ENCODE measurements at regions not wholly inside any gene's neighbourhood (a gene's known extent, or its start where the extent isn't known, plus 50 kb on each side); places are given as distances from the start of the nearest gene placed in this dataset.
"Not testable (repeated sequence)": the region's sequence is repeated elsewhere in the genome, so short reads cannot be mapped to it uniquely, and the experiment has no call there.

GRCh38 chr14:22233377-22233776 is 355.6 kb downstream of the DAD1 start:
- DNase-seq = peak; percentile 79

- DNase-seq = peak; percentile 53 to 59
Measured at GRCh38 chr14:22232933-22233332, 356.1 kb downstream of the DAD1 start.

GRCh38 chr14:22232486-22232885 is 356.5 kb downstream of the DAD1 start:
- DNase-seq = no peak

- DNase-seq = no peak
Measured at GRCh38 chr14:22231018-22231417, 358.0 kb downstream of the DAD1 start.

DNA sequence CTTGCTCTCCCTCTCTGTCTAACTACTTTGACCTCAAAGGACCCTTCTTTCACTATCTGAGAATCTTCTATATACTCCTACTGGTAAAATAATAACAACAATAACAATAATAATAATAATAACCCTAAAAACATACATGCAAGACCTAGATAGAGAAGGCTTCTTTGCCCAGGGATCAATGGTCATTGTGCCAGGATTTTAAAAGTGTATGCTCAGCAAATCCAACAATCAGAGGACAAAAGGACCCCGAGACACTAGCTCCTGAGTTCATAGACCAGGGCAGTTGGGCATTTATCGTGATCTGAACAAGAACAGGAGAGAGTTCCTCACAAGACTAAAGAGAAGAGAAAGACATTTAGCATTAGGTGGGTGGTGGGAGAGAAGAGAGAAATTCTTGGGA is 358.5 kb downstream of the DAD1 start:
- DNase-seq = no peak

- DNase-seq = peak; percentile 7 to 10
Measured at GRCh38 chr14:22227084-22227483, 361.9 kb downstream of the DAD1 start.

- peak; percentile 74 to 88 for DNase-seq
Measured at GRCh38 chr14:22226381-22226780, 362.6 kb downstream of the DAD1 start.

- peak; percentile 7 to 61 for DNase-seq
Measured at GRCh38 chr14:22225516-22226140, 363.4 kb downstream of the DAD1 start.

- peak; percentile 29 to 50 for DNase-seq
Measured at GRCh38 chr14:22221508-22221907, 367.5 kb downstream of the DAD1 start.

GRCh38 chr14:22220427-22220826 is 368.6 kb downstream of the DAD1 start:
- DNase-seq = no peak

GRCh38 chr14:22218728-22219127 is 370.3 kb downstream of the DAD1 start:
- no peak for DNase-seq

- peak; percentile 86 to 98 for DNase-seq
Measured at GRCh38 chr14:22213120-22213519, 375.9 kb downstream of the DAD1 start.

GRCh38 chr14:22210906-22211305 is 378.1 kb downstream of the DAD1 start:
- DNase-seq = peak in 1 of 2 donors; percentile 11

- DNase-seq = no peak
Measured at GRCh38 chr14:22210026-22210425, 379.0 kb downstream of the DAD1 start.

GRCh38 chr14:22203036-22203435 is 386.0 kb downstream of the DAD1 start:
- DNase-seq = no peak

DNA sequence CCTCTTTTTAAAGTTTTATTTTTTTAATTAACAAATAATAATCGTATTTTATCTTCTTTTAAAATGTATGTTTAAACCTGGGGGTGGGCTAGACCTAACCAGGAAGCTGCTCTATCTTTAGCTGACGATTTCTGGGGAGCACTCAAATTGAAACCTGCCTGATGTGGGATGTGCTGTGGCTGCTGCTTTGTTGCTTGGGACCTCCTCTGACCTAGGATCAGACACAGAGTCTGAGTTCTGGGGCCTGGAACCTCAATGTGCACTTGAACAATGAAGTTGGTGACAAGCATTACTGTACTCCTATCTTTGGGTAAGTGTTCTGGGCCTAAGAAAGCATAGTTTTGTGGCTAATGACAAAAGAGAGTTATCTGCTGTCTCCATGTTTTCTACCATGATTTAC is 386.7 kb downstream of the DAD1 start:
- no peak for DNase-seq

DNA sequence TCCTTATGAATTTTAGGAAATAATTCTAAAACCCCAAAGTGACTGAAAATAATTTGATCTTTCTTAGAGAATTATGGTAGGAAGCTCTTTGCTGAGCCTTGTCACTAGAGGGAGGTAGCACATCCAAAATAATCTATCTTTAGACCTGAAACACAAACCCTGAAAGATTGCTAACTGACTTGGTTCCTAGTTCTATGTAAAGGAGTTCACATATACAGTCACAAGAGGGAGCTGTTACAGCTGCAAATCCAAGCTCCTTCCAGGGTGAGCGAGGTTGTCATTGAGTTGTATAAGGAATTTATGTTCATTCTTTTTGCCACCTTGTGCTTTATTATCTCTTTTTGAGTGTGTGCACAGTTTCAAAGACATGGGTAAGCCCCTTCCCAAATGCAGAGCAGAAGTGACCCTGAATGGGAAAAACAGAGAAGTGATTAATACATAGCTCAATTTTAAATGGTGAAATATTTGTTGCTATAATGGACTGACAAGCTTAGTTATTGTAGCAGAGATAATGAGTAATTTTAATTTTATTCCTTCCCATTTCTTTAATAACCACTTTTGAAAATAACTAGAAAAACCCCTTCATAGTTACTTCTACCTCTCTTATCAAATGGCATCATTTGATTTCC is 387.9 kb downstream of the DAD1 start:
- DNase-seq = peak; percentile 54 to 67

DNA sequence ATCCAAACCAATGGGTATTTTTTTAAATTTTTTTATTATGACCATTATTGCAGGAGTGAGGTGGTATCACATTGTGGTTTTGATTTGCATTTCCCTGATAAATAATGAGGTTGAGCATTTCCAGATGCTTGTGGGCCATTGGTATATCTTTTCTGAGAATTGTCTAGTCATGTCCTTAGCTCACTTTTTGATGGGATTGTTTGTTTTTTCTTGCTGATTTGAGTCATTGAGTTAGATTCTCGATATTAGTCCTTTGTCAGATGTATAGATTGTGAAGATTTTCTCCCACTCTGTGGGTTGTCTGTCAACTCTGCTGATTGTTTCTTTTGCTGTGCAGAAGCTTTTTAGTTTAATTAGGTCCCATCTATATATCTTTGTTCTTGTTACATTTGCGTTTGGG is 388.9 kb downstream of the DAD1 start:
- not testable (repeated sequence) for DNase-seq

DNA sequence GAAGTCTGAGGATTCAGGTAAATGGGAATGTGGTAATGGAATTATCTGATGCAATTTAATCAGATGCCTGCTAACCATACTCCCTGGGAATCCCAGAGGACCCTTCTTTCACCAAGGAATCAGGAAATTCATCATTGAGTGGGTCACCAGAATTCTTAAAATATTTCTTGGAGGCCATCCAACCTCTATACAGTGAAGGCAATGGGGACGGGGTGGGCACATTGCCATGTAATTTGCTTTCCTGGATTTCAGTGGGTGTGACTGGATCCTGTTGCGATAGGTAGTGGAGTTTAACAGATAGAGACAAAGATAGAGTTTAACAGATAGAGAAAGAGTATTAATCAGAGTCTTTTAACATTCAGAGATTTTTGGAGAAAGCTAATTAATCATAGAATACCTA is 394.4 kb downstream of the DAD1 start:
- no peak for DNase-seq

DNA sequence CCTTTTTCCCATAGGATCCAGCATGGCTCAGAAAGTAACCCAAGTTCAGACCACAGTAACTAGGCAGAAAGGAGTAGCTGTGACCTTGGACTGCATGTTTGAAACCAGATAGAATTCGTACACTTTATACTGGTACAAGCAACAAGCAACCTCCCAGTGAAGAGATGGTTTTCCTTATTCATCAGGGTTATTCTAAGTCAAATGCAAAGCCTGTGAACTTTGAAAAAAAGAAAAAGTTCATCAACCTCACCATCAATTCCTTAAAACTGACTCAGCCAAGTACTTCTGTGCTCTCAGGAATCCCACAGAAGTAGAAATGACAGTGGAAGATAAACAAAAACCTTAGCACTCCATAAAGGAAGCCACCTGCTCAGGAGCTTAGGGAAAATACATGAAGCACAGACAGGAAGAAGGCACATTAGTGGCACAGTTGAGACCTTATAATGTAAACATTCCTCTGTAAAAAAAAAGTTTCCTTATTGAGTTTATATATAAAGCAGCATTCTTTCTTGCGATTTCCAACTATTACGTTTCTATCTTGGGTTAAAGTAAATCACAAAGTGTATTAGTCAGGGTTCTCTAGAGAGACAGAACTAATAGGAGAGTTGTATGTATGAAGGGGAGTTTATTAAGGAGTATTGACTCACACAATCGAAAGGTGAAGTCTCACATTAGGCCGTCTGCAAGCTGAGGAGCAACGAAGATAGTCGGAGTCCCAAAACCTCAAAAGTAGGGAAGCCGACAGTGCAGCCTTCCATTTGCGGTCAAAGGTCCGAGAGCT is 398.4 kb downstream of the DAD1 start:
- no peak for DNase-seq

- no peak for DNase-seq
Measured at GRCh38 chr14:22189881-22190280, 399.1 kb downstream of the DAD1 start.

DNA sequence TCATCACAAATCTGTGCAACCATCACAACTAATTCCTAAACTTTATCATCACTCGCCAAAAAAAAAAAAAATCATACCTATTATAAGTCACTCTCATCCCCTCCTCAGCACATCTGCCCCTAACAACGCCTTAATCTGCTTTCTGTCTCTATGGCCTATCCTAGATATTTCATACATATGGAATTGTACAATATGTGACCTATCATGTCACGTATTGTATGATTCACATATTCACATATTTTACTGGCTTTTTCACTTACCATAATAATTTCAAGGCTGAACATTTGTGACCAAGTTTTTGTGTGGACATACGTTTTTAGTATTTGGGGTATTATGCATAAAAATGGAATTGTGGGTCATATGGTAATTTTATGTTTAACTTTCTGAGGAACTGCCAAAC is 400.7 kb downstream of the DAD1 start:
- DNase-seq = no peak

DNA sequence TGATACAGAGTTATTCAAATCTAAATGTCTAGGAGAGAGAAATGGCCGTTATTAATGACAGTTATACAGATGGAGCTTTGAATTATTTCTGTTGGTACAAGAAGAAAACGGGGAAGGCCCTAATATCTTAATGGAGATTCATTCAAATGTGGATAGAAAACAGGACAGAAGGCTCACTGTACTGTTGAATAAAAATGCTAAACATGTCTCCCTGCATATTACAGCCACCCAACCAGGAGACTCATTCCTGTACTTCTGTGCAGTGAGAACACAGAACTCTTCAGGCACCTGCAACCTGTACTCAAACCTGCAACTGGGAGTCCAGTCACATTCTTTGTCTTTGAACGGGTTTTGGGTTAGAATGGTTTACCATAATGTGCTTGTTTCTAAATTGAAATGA is 403.2 kb downstream of the DAD1 start:
- DNase-seq = no peak

DNA sequence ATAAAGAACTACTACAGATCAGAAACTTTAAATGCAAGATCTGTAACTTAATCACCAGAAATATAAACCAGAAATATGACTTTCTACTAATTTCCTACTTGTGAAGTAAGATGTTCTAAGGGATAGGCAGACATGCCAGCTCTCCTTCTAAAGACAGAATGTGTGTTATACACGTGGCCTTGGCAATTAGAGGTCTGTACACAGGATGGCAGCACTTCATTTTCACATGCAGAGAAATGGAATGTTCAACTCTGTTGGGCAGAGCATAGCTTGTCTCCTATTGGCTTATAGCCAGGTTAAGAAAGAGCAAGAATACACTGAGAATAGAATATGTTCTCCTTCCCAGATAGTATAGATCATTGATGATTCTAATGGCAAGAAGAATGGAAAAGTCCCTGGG is 403.8 kb downstream of the DAD1 start:
- no peak for DNase-seq
